ENCODE measurements at regions not wholly inside any gene's neighbourhood (a gene's known extent, or its start where the extent isn't known, plus 50 kb on each side); places are given as distances from the start of the nearest gene placed in this dataset.

- TF ChIP-seq, protein P1, sequence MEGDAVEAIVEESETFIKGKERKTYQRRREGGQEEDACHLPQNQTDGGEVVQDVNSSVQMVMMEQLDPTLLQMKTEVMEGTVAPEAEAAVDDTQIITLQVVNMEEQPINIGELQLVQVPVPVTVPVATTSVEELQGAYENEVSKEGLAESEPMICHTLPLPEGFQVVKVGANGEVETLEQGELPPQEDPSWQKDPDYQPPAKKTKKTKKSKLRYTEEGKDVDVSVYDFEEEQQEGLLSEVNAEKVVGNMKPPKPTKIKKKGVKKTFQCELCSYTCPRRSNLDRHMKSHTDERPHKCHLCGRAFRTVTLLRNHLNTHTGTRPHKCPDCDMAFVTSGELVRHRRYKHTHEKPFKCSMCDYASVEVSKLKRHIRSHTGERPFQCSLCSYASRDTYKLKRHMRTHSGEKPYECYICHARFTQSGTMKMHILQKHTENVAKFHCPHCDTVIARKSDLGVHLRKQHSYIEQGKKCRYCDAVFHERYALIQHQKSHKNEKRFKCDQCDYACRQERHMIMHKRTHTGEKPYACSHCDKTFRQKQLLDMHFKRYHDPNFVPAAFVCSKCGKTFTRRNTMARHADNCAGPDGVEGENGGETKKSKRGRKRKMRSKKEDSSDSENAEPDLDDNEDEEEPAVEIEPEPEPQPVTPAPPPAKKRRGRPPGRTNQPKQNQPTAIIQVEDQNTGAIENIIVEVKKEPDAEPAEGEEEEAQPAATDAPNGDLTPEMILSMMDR (IDR thresholded peaks at IDR 0.05; ENCODE audit: insufficient read depth in 1 of 2, low read depth in 1 of 2, low read length in 1 of 2, severe bottlenecking in 1 of 2, unreplicated experiment in 1 of 2) = no peak
- CTCF ChIA-PET = no interaction called here
- Mint-ChIP-seq H3K9me3 (ENCODE audit: unreplicated experiment) (no peaks in the 10 kb centered on the region), H3K36me3 (ENCODE audit: insufficient read depth, unreplicated experiment) (no peaks in the 10 kb centered on the region), H3K4me3 (ENCODE audit: unreplicated experiment) (no peak overlapping the region), H3K4me1 (ENCODE audit: low read depth, unreplicated experiment) (no peaks in the 10 kb centered on the region), H3K27me3 (ENCODE audit: insufficient read depth, unreplicated experiment) (no peaks in the 10 kb centered on the region), H3K27ac (ENCODE audit: unreplicated experiment) (no peak overlapping the region)
- Histone ChIP-seq H3K36me3 (ENCODE audit: control insufficient read depth, insufficient read depth, low read length) (no peaks in the 10 kb centered on the region), H3K4me3 (ENCODE audit: low read depth, low read length) (no peak overlapping the region), H3K27me3 (replicated peaks; ENCODE audit: control insufficient read depth, insufficient read depth, low read length) (no peaks in the 10 kb centered on the region), H3K9me3 (no peaks in the 10 kb centered on the region), H3K4me1 (no peaks in the 10 kb centered on the region)
- DNase-seq = no peak
- BruUV-seq (replicated peaks) = no TSS peak
- intact Hi-C loops (cut with micrococcal nuclease; ENCODE audit: unreplicated experiment) = no loop called here
- POLR2A ChIA-PET = no interaction called here
Measured at GRCh38 chr7:52074071-52074470, 757.5 kb upstream of the COBL start.

DNA sequence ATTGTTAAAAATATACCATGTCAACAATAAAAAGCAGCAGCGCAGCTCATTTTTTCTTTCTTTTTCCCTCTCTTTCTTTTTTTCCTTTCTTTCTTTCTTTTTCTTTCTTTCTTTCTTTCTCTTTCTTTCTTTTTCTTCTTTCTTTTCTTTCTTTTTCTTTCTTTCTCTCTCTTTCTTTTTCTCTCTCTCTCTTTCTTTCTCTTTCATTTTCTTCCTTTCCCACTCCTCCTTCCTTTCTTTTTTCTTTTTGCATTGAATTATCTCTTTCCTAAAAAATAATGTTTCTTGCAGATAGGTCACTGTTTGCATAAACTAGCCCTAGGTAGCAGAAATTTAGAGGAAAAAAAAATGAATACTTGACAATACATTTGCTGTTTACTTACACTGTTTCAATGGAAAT lies 755.1 kb upstream of the COBL start:
- H3K4me3 ChIP-seq (ENCODE audit: low read depth, low read length) = no peak overlapping the region
- H3K36me3 Mint-ChIP-seq (ENCODE audit: insufficient read depth, unreplicated experiment) = no peaks in the 10 kb centered on the region
- H3K27me3 Mint-ChIP-seq (ENCODE audit: insufficient read depth, unreplicated experiment) = no peaks in the 10 kb centered on the region
- DNase-seq = no peak
- ChIA-PET POLR2A (interaction anchor here (0.7 kb wide), 1 partner anchor 11 kb away, joined by 3 read pairs; no protein-coding TSS in a partner anchor), CTCF (no interaction called here)
- H3K4me3 Mint-ChIP-seq (ENCODE audit: unreplicated experiment) = no peak overlapping the region
- intact Hi-C loops (cut with micrococcal nuclease; ENCODE audit: unreplicated experiment) = no loop called here
- H3K9me3 ChIP-seq = no peaks in the 10 kb centered on the region
- BruUV-seq (replicated peaks) = no TSS peak
- H3K9me3 Mint-ChIP-seq (ENCODE audit: unreplicated experiment) = no peaks in the 10 kb centered on the region
- H3K27me3 ChIP-seq (replicated peaks; ENCODE audit: control insufficient read depth, insufficient read depth, low read length) = no peaks in the 10 kb centered on the region
- no peak overlapping the region for H3K27ac Mint-ChIP-seq (ENCODE audit: unreplicated experiment)
- TF ChIP-seq, protein P1 (IDR thresholded peaks at IDR 0.05; ENCODE audit: insufficient read depth in 1 of 2, low read depth in 1 of 2, low read length in 1 of 2, severe bottlenecking in 1 of 2, unreplicated experiment in 1 of 2) = no peak
- no peaks in the 10 kb centered on the region for H3K4me1 ChIP-seq
- H3K4me1 Mint-ChIP-seq (ENCODE audit: low read depth, unreplicated experiment) = no peaks in the 10 kb centered on the region
- H3K36me3 ChIP-seq (ENCODE audit: control insufficient read depth, insufficient read depth, low read length) = no peaks in the 10 kb centered on the region

- no peak for DNase-seq
- no TSS peak for BruUV-seq (replicated peaks)
- no peaks in the 10 kb centered on the region for H3K4me1 ChIP-seq
- H3K36me3 ChIP-seq (ENCODE audit: control insufficient read depth, insufficient read depth, low read length) = no peaks in the 10 kb centered on the region
- POLR2A ChIA-PET = no interaction called here
- intact Hi-C loops (cut with micrococcal nuclease; ENCODE audit: unreplicated experiment) = no loop called here
- H3K9me3 ChIP-seq = no peaks in the 10 kb centered on the region
- CTCF ChIA-PET = no interaction called here
- H3K27me3 ChIP-seq (replicated peaks; ENCODE audit: control insufficient read depth, insufficient read depth, low read length) = no peaks in the 10 kb centered on the region
- no peaks in the 10 kb centered on the region for H3K27me3 Mint-ChIP-seq (ENCODE audit: insufficient read depth, unreplicated experiment)
- no peaks in the 10 kb centered on the region for H3K9me3 Mint-ChIP-seq (ENCODE audit: unreplicated experiment)
- H3K36me3 Mint-ChIP-seq (ENCODE audit: insufficient read depth, unreplicated experiment) = no peaks in the 10 kb centered on the region
- TF ChIP-seq, protein P1 (IDR thresholded peaks at IDR 0.05; ENCODE audit: insufficient read depth in 1 of 2, low read depth in 1 of 2, low read length in 1 of 2, severe bottlenecking in 1 of 2, unreplicated experiment in 1 of 2) = no peak
- no peak overlapping the region for H3K4me3 Mint-ChIP-seq (ENCODE audit: unreplicated experiment)
- no peak overlapping the region for H3K4me3 ChIP-seq (ENCODE audit: low read depth, low read length)
- H3K27ac Mint-ChIP-seq (ENCODE audit: unreplicated experiment) = no peak overlapping the region
- peaks cover 6% of the 10 kb centered on the region for H3K4me1 Mint-ChIP-seq (ENCODE audit: low read depth, unreplicated experiment)
Measured at GRCh38 chr7:52064493-52064892, 747.9 kb upstream of the COBL start.

Data from Caco-2 (cell line).